ENCODE measurements at regions not wholly inside any gene's neighbourhood (a gene's known extent, or its start where the extent isn't known, plus 50 kb on each side); places are given as distances from the start of the nearest gene placed in this dataset.
A peak's percentile ranks its signal among the peaks of the same experiment; 100 is the strongest.

GRCh38 chr2:230661072-230661957 is 51.3 kb upstream of the CAB39 start:
- ATAC-seq (ENCODE audit: low read depth): peak; percentile 26
- no peaks in the 10 kb centered on the region for H3K27me3 Mint-ChIP-seq
- TF ChIP-seq EZH2 (IDR thresholded peaks at IDR 0.05; ENCODE audit: borderline replicate concordance, insufficient read depth, low read depth, low read length, poor library complexity, severe bottlenecking): no peak
- peak overlapping the region; percentile 37 for H3K4me3 Mint-ChIP-seq
- ChIA-PET POLR2A (interaction anchor here (0.6 to 0.7 kb wide), 2 partner anchors 96 to 598 kb away, joined by 3 to 6 read pairs; no protein-coding TSS in a partner anchor), CTCF (interaction anchor here (0.6 to 0.7 kb wide), 2 partner anchors 14 to 501 kb away, joined by 3 to 4 read pairs; no protein-coding TSS in a partner anchor)
- Histone ChIP-seq H3K9me3 (ENCODE audit: control extremely low read depth in 1 of 3, control insufficient read depth in 2 of 3, insufficient read depth in 1 of 3, low read length in 2 of 3) (no peaks in the 10 kb centered on the region), H3K79me2 (ENCODE audit: control insufficient read depth, insufficient read depth, low read length) (no peaks in the 10 kb centered on the region), H3K27ac (ENCODE audit: low read length in 2 of 2) (peak overlapping the region; percentile 52 to 69), H3K4me1 (ENCODE audit: control insufficient read depth in 2 of 2, insufficient read depth in 2 of 2, low read length in 2 of 2) (peaks cover 56 to 82% of the 10 kb centered on the region in 2 donors), H3K4me2 (replicated peaks; ENCODE audit: low read depth, low read length, poor library complexity, severe bottlenecking) (peak overlapping the region; percentile 56), H3K36me3 (replicated peaks in 1 of 2; ENCODE audit: control extremely low read depth in 1 of 2, control insufficient read depth in 1 of 2, extremely low read depth in 1 of 2, insufficient read depth in 2 of 2, low read length in 1 of 2) (no peaks in the 10 kb centered on the region), H3K4me3 (ENCODE audit: control extremely low read depth in 1 of 5, extremely low read depth in 1 of 5, insufficient read depth in 1 of 5, low read depth in 2 of 5, low read length in 4 of 5) (peak overlapping the region in 1 of 5 experiments; percentile 35), H3K27me3 (replicated peaks in 1 of 4; ENCODE audit: control extremely low read depth in 1 of 4, control insufficient read depth in 3 of 4, insufficient read depth in 4 of 4, low read length in 3 of 4) (no peaks in the 10 kb centered on the region), H3K9ac (ENCODE audit: low read length) (no peak overlapping the region), H4K20me1 (ENCODE audit: control insufficient read depth, insufficient read depth, low read length, poor library complexity, severe bottlenecking) (no peaks in the 10 kb centered on the region), H2AFZ (ENCODE audit: insufficient read depth, low read depth, low read length, poor library complexity, severe bottlenecking) (peak overlapping the region; percentile 55)
- peak; percentile 53 for DNase-seq
- intact Hi-C loops (cut with micrococcal nuclease): loop anchor here (5.0 kb wide), 1 partner anchor 51 kb away; the partner anchor contains the start of gene CAB39
- peak overlapping the region; percentile 88 for H3K27ac Mint-ChIP-seq
- WGBS (ENCODE audit: insufficient coverage): 37% methylated on average over 5 of the region's 8 CpGs
- no peaks in the 10 kb centered on the region for H3K9me3 Mint-ChIP-seq (ENCODE audit: insufficient read depth)
- peaks cover 83% of the 10 kb centered on the region for H3K4me1 Mint-ChIP-seq

Data from B cell (primary cell).